IMR-90 (cell line): ENCODE measurements at regions not wholly inside any gene's neighbourhood (a gene's known extent, or its start where the extent isn't known, plus 50 kb on each side); places are given as distances from the start of the nearest gene placed in this dataset.
"Not testable (repeated sequence)": the region's sequence is repeated elsewhere in the genome, so short reads cannot be mapped to it uniquely, and the experiment has no call there.

Source experiments
- ATAC-seq: fragments of 200-7000 bp; cut with Tn5 transposase; 2 replicates; pipeline ENCODE4 v1.9.1; 2020; ENCODE audit warnings: low read depth, mild to moderate bottlenecking, moderate library complexity
- BruUV-seq: library from RNA; stranded (reverse); fragments of 400-500 nt; replicated peaks from 2 replicates; lab custom pipeline; 2021; lab: Mats Ljungman, UMichigan
- CTCF ChIA-PET: fragments of 300-600 bp; formaldehyde crosslinking; extraction: SDS; loops from one replicate; lab custom pipeline; 2021; ENCODE audit warnings: antibody characterized with exemption; lab: Yijun Ruan, JAX
- POLR2A ChIA-PET: fragments of 300-600 bp; sonication (Branson Sonifier 250); formaldehyde crosslinking; loops from one replicate; lab custom pipeline; 2022; ENCODE audit warnings: antibody characterized with exemption; ENCODE audit not compliant: unreplicated experiment; lab: Charles Lee
- DNase-seq: peaks from one replicate; pipeline ENCODE4 v3.0.0; 2013
- H2AFZ ChIP-seq: replicated peaks from 2 replicates; pipeline ENCODE3; 2013; ENCODE audit warnings: low read length, mild to moderate bottlenecking; ENCODE audit not compliant: poor library complexity
- H2AK5ac ChIP-seq: 2 replicates; pipeline ENCODE4 v1.6.1; 2013; ENCODE audit warnings: low read depth, low read length, inconsistent platforms
- H2AK9ac ChIP-seq: replicated peaks from 2 replicates; pipeline ENCODE3; 2013; ENCODE audit warnings: mild to moderate bottlenecking, low read depth, low read length, moderate library complexity; ENCODE audit not compliant: poor library complexity
- H2BK120ac ChIP-seq: 2 replicates; pipeline ENCODE4 v1.6.1; 2013; ENCODE audit warnings: low read depth, low read length, inconsistent platforms
- H2BK15ac ChIP-seq: 3 replicates; pipeline ENCODE4 v1.6.1; 2013; ENCODE audit warnings: low read depth, low read length, inconsistent platforms
- H2BK20ac ChIP-seq: 2 replicates; pipeline ENCODE4 v1.6.1; 2013; ENCODE audit warnings: low read depth, mild to moderate bottlenecking, inconsistent platforms, low read length, moderate library complexity
- H2BK5ac ChIP-seq: 2 replicates; pipeline ENCODE4 v1.6.1; 2013; ENCODE audit warnings: mild to moderate bottlenecking, low read depth, low read length, inconsistent platforms; ENCODE audit not compliant: poor library complexity, severe bottlenecking
- H3K14ac ChIP-seq: replicated peaks from 2 replicates; pipeline ENCODE4 v1.6.1; 2013; ENCODE audit warnings: low read depth, low read length, inconsistent platforms
- H3K18ac ChIP-seq: 2 replicates; pipeline ENCODE4 v1.6.1; 2013; ENCODE audit warnings: low read depth, low read length, control low read depth
- H3K23ac ChIP-seq: 2 replicates; pipeline ENCODE4 v1.6.1; 2013; ENCODE audit warnings: low read depth, low read length, inconsistent platforms
- H3K27ac ChIP-seq: 2 replicates; pipeline ENCODE4 v1.5.1; 2013; ENCODE audit warnings: mild to moderate bottlenecking, control low read depth, low read length; ENCODE audit not compliant: insufficient read depth
- H3K27me3 ChIP-seq: 2 replicates; pipeline ENCODE4 v1.6.1; 2013; ENCODE audit warnings: low read length; ENCODE audit not compliant: control insufficient read depth, insufficient read depth
- H3K36me3 ChIP-seq: 2 replicates; pipeline ENCODE4 v1.6.1; 2013; ENCODE audit warnings: low read length, mixed read lengths; ENCODE audit not compliant: control insufficient read depth, insufficient read depth
- H3K4ac ChIP-seq: 2 replicates; pipeline ENCODE4 v1.6.1; 2013; ENCODE audit warnings: low read depth, low read length, inconsistent platforms
- H3K4me1 ChIP-seq: 2 replicates; pipeline ENCODE4 v1.6.1; 2013; ENCODE audit warnings: low read length, mixed read lengths; ENCODE audit not compliant: control insufficient read depth, insufficient read depth
- H3K4me2 ChIP-seq: 2 replicates; pipeline ENCODE4 v1.6.1; 2013; ENCODE audit warnings: low read depth, mild to moderate bottlenecking, control low read depth, low read length, moderate library complexity
- H3K4me3 ChIP-seq: 2 replicates; pipeline ENCODE4 v1.5.1; 2013; ENCODE audit warnings: low read depth, mild to moderate bottlenecking, control low read depth, low read length, moderate library complexity; ENCODE audit not compliant: insufficient read depth
- H3K56ac ChIP-seq: 2 replicates; pipeline ENCODE4 v1.6.1; 2013; ENCODE audit warnings: low read length, inconsistent platforms; ENCODE audit not compliant: insufficient read depth; ENCODE audit errors: extremely low read depth
- H3K79me1 ChIP-seq, 2 experiments: 2 replicates each; pipeline ENCODE4 v1.6.1; 2013; ENCODE audit warnings: low read length in 2 of 2, inconsistent platforms in 1 of 2, low read depth in 1 of 2
- H3K9ac ChIP-seq: 2 replicates; pipeline ENCODE4 v1.6.1; 2013; ENCODE audit warnings: low read depth, low read length, control low read depth
- H3K9me1 ChIP-seq: 2 replicates; pipeline ENCODE4 v1.6.1; 2013; ENCODE audit warnings: low read length, inconsistent platforms; ENCODE audit not compliant: insufficient read depth
- H3K9me3 ChIP-seq: 2 replicates; pipeline ENCODE4 v1.6.1; 2013; ENCODE audit warnings: low read length; ENCODE audit not compliant: control insufficient read depth, insufficient read depth
- H4K20me1 ChIP-seq: 2 replicates; pipeline ENCODE4 v1.6.1; 2013; ENCODE audit warnings: low read length, inconsistent platforms; ENCODE audit not compliant: insufficient read depth
- H4K5ac ChIP-seq: 2 replicates; pipeline ENCODE4 v1.6.1; 2013; ENCODE audit warnings: mild to moderate bottlenecking, low read depth, low read length, control low read depth
- H4K8ac ChIP-seq, 2 experiments: 2 replicates each; pipeline ENCODE4 v1.6.1; 2013; ENCODE audit warnings: low read depth in 2 of 2, low read length in 2 of 2, control low read depth in 1 of 2, inconsistent platforms in 1 of 2
- H4K91ac ChIP-seq: 2 replicates; pipeline ENCODE4 v1.6.1; 2013; ENCODE audit warnings: low read depth, low read length, inconsistent platforms; ENCODE audit not compliant: insufficient read depth
- WGBS, 2 experiments: methylation state at CpG; one replicate each; pipeline versions ENCODE4 v1.1.5 to v1.1.7; 2013; ENCODE audit warnings: missing lambda C conversion rate in 2 of 2; ENCODE audit not compliant: insufficient read length in 1 of 2; ENCODE audit errors: extremely low coverage in 2 of 2; 5-methylcytosine and 5-hydroxymethylcytosine counted together
- dilution Hi-C: fragments of 300-500 bp; cut with HindIII; formaldehyde crosslinking; loops from one replicate; pipeline ENCODE4 v1.14.3; 2018; ENCODE audit warnings: low sequenced_read_pairs; ENCODE audit not compliant: unreplicated experiment
- in situ Hi-C: fragments of 300-500 bp; cut with MboI; formaldehyde crosslinking; loops from 3 replicates; pipeline ENCODE4 v1.14.3; 2019; ENCODE audit warnings: low sequenced_read_pairs, inconsistent platforms, mixed read lengths
- intact Hi-C: fragments of 100-400 bp; cut with micrococcal nuclease; formaldehyde crosslinking; loops from 2 replicates; pipeline ENCODE4 v1.10.0; 2022

- H2AK9ac ChIP-seq, DNase-seq, H4K91ac ChIP-seq, CTCF ChIA-PET, H2AFZ ChIP-seq, H3K56ac ChIP-seq, H3K79me1 ChIP-seq, BruUV-seq, H3K23ac ChIP-seq, H3K18ac ChIP-seq, H4K8ac ChIP-seq, H3K4me3 ChIP-seq, H2AK5ac ChIP-seq, H3K9me1 ChIP-seq, H3K9ac ChIP-seq, H3K36me3 ChIP-seq, POLR2A ChIA-PET, H3K27ac ChIP-seq, H3K9me3 ChIP-seq, dilution Hi-C loops, H2BK20ac ChIP-seq, H2BK5ac ChIP-seq, ATAC-seq, intact Hi-C loops, H3K4ac ChIP-seq, H3K14ac ChIP-seq, H3K4me1 ChIP-seq, H2BK120ac ChIP-seq, H4K5ac ChIP-seq, in situ Hi-C loops, H3K4me2 ChIP-seq, H3K27me3 ChIP-seq, H2BK15ac ChIP-seq, H4K20me1 ChIP-seq: not testable (repeated sequence)
- no CpG with 5 or more reads among the region's 6 CpGs for WGBS, 2 experiments
Measured at GRCh38 chr2:87406406-87407175, 341.3 kb upstream of the PLGLB2 start.

- CTCF ChIA-PET, H3K4me2 ChIP-seq, in situ Hi-C loops, H3K4me3 ChIP-seq, H3K36me3 ChIP-seq, H3K18ac ChIP-seq, H2BK5ac ChIP-seq, H2BK15ac ChIP-seq, BruUV-seq, H4K8ac ChIP-seq, H3K4ac ChIP-seq, H3K79me1 ChIP-seq, H3K27ac ChIP-seq, H3K9me1 ChIP-seq, H3K23ac ChIP-seq, H3K9ac ChIP-seq, H3K14ac ChIP-seq, H2AK5ac ChIP-seq, dilution Hi-C loops, H3K9me3 ChIP-seq, H3K56ac ChIP-seq, H2AFZ ChIP-seq, DNase-seq, H2AK9ac ChIP-seq, intact Hi-C loops, H4K5ac ChIP-seq, POLR2A ChIA-PET, H3K27me3 ChIP-seq, H2BK120ac ChIP-seq, ATAC-seq, H4K20me1 ChIP-seq, H4K91ac ChIP-seq, H2BK20ac ChIP-seq, H3K4me1 ChIP-seq: not testable (repeated sequence)
- WGBS, 2 experiments, result no CpG with 5 or more reads among the region's 4 CpGs
Measured at GRCh38 chr2:87409601-87410000, 338.3 kb upstream of the PLGLB2 start.
